T47D (cell line): ENCODE measurements at regions not wholly inside any gene's neighbourhood (a gene's known extent, or its start where the extent isn't known, plus 50 kb on each side); places are given as distances from the start of the nearest gene placed in this dataset.
"Not testable (repeated sequence)": the region's sequence is repeated elsewhere in the genome, so short reads cannot be mapped to it uniquely, and the experiment has no call there.

ENCODE experiments used
- DNase-seq, 2 experiments: peaks; one replicate each; pipeline versions ENCODE4 v3.0.0 to v3.0.0-alpha.2; 2011 to 2012; ENCODE audit warnings: low read depth in 1 of 2, low spot score in 1 of 2
- JUND ChIP-seq: IDR thresholded peaks from 2 replicates; pipeline ENCODE4 v1.6.1; 2012; ENCODE audit warnings: low read depth
- in situ Hi-C: cut with HindIII; loops from 2 replicates; pipeline ENCODE4 v1.10.0; 2016; ENCODE audit warnings: low sequenced_read_pairs, low pct_unique_long_range_greater_than_20kb

DNA sequence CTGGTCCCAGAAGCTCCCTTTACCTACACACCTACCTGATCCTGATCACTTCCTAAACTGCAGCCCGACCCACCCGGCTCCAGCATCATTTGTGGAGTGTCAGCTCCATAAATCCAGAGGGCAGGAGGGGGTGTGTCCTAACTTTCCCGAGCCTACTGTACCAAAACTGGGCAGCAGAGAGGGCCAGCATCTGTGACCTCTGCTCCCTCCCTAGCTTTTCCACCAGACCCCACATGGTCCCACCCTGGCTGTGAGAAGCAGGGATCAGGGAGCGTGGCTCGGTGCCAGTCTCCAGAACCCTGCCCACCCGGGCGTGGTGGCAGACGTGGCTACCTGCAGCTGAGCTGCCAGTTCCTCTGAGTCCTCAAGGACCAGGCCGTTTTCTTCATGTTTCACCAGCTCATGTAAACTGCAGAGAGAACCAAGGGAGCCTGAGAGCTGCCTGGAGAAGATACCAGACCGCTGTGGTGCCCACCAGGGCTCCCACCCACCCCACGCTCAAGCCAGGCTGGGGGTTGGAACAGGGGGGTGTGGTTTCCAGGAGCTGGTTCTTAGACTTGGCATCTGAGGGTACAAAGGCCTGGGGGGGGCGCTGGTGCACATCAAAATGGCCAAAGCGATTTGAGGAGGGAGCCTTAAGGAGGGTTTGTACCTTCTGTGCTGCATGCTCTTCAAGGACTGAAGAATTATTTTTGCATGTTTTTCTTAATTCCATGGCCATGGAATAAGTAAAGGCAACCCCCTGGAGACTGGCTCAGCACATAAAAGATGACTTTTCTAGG is 76.7 kb upstream of the DRD5 start:
- no peak for DNase-seq
- in situ Hi-C loops, result no loop called here
- TF ChIP-seq JUND, result no peak

DNA sequence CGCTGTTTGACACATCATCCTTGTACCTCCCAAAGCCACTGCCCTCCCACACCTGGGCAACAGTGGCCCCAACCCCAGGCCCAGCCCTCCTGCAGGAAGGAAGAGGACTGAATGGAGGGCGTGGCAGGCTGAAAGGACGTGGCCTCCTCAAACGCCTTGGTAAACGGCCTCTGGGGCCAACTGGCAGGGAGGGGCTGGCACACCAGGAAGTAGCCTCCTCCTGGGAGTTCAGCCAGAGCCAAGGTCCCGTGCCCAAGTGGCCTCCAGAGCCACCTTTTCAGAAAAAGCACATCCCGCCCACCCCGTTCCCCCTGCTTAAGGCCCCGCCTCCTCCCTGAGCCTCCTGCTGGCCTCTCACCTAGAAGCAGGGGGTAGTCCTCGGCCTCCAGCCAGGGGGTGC is 74.2 kb upstream of the DRD5 start:
- in situ Hi-C loops, result not testable (repeated sequence)
- peak in 1 of 2 experiments; percentile 40 for DNase-seq

DNA sequence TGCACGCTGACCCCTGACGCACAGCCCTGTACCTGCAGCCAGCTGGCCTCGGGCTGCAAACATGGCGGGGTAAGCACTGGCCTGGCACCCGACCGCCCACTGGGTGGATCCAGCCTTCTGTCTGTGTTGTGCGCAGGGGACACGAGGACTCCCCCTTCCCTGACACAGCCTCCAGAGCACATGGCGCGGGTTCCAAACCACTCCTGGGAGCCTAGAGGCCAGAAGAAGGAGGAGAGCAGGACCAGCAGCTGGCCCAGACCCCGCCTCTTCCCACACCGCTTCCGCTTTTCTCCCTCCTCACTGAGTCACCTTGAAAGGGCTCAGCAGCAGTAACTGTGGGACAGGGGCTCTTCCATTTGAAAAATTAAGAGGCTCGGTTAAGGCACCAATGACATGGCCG is 73.5 kb upstream of the DRD5 start:
- DNase-seq, in situ Hi-C loops: not testable (repeated sequence)

DNA sequence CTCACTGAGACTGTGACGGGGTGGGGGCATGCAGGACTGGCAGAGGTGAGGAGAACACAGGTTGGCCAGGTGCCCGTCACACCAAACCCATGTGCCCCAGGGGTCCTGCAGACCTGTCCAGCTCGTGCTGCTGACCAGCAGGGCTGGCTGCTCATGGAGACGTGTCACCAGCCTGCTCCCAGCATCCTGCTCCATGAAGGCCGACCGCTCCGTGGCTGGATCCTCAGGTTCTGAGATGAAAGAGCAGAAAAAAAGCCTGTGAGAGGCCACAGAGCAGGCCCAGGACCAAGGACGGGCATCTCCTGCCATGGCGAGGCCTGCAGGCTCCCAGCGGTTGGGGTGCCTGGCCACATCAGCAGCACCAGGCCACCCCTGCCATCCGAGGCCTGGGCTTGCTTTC is 71.7 kb upstream of the DRD5 start:
- in situ Hi-C loops, result no loop called here
- DNase-seq, result no peak
- no peak for TF ChIP-seq JUND

DNA sequence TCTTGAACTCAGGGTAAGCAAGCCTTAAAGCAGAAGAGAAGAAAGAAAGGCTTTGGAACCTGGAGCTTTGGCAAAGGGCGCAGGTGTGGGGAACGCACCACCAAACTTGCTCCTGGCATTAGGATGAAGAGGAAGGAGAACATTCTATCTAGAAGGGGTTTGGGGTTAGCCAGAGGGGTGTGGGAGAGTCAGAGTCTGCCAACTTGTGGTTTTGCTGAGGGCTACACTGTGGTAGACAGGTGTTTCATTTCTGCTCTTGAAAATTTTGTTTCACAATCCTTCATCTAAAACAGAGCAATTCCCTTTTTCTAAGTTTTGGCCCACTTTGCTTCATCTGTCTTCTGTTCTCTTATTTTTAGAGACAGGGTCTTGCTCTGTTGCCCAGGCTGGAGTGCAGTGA is 66.2 kb upstream of the DRD5 start:
- DNase-seq, in situ Hi-C loops: not testable (repeated sequence)

DNA sequence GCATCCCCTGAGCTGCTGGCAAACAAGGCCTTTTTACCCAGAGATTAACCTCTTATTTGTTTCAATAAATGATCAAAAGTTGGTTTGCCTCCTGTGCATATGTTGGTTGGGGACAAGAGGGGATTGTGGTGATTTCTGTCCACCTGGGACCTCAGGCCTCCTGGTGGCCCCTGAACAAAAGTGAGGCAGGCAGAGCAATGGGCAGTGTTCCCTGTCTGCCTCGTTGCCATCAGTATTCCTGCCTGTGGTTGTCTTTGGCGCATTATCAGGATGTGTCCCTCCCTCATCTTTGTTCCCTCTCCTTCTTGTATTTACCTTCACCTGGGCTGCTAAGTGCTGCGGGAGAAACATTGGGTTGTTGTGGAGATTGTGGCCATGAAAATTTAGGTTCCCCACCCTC is 65.3 kb upstream of the DRD5 start:
- DNase-seq, result no peak
- in situ Hi-C loops, result no loop called here
- no peak for TF ChIP-seq JUND

DNA sequence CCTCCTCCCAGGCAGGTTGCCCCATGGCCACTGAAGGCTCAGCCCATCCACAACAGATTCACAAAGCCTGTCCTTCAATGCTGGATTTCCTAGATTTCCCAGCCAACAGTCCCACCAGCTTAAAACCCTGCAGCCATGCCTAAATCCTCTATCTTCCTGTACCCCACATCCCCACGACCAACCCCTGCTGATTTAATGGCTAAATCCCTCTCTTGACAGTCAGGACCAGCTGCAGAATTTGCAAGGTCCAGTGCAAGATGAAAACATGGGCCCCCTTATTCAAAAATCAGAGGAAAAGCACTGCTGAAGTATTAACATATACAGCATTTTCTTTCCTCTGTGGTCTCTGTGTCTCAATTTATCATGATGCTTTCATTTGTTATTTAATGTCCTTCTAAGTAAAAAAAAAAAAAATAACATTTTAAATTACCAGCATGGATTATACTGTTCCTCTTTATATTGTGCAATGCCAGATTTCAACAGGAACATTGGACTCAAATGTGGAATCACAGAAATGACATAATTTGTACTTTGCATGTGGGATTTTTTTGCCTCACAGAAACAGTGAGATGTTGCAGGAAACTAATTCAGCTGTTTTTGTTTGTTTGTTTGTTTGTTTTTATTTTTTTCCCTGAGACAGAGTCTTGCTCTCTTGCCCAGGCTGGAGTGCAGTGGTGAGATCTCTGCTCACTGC is 63.0 kb upstream of the DRD5 start:
- DNase-seq, in situ Hi-C loops: not testable (repeated sequence)

DNA sequence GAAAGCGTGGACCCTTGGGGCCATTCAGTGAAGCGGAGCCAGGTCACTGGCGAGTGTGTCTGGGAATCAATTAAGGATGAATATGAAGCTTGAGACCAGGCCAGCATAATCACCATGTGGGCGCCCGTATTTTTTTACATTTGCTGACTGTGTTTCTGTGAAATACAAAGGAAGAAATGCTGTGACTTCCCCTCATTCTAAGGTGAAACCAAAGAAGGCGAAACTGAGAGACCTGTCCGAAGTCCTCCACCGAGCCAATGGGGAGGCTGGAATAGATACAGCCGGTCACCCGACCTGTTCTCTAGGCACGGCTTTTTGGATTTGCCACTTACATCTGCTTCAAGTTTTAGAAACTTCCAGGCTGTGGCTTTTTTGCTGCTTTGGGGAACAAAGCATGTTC is 59.3 kb upstream of the DRD5 start:
- DNase-seq, in situ Hi-C loops: not testable (repeated sequence)
